ENCODE measurements at regions not wholly inside any gene's neighbourhood (a gene's known extent, or its start where the extent isn't known, plus 50 kb on each side); places are given as distances from the start of the nearest gene placed in this dataset.
A peak's percentile ranks its signal among the peaks of the same experiment; 100 is the strongest.

GRCh38 chr1:29708796-29709703, 472.7 kb downstream of the PTPRU start:
- CTCF ChIA-PET = interaction anchor here (0.5 to 4.6 kb wide), 8 partner anchors 12 to 999 kb away, joined by 3 to 27 read pairs (median 3); no protein-coding TSS in a partner anchor
- Histone ChIP-seq H3K27me3 (ENCODE audit: control insufficient read depth, insufficient read depth, low read length) (no peaks in the 10 kb centered on the region), H3K36me3 (ENCODE audit: control insufficient read depth, insufficient read depth, low read length) (no peaks in the 10 kb centered on the region), H3K4me3 (ENCODE audit: low read depth, low read length) (no peak overlapping the region)
- DNase-seq (ENCODE audit: low read depth) = peak; percentile 70
- TF ChIP-seq, protein P1, sequence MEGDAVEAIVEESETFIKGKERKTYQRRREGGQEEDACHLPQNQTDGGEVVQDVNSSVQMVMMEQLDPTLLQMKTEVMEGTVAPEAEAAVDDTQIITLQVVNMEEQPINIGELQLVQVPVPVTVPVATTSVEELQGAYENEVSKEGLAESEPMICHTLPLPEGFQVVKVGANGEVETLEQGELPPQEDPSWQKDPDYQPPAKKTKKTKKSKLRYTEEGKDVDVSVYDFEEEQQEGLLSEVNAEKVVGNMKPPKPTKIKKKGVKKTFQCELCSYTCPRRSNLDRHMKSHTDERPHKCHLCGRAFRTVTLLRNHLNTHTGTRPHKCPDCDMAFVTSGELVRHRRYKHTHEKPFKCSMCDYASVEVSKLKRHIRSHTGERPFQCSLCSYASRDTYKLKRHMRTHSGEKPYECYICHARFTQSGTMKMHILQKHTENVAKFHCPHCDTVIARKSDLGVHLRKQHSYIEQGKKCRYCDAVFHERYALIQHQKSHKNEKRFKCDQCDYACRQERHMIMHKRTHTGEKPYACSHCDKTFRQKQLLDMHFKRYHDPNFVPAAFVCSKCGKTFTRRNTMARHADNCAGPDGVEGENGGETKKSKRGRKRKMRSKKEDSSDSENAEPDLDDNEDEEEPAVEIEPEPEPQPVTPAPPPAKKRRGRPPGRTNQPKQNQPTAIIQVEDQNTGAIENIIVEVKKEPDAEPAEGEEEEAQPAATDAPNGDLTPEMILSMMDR (IDR thresholded peaks at IDR 0.05; ENCODE audit: insufficient read depth, low read depth, low read length) = no peak
- POLR2A ChIA-PET = no interaction called here

- POLR2A ChIA-PET = no interaction called here
- Histone ChIP-seq H3K4me3 (ENCODE audit: low read depth, low read length) (no peak overlapping the region), H3K36me3 (ENCODE audit: control insufficient read depth, insufficient read depth, low read length) (no peaks in the 10 kb centered on the region), H3K27me3 (ENCODE audit: control insufficient read depth, insufficient read depth, low read length) (no peaks in the 10 kb centered on the region)
- CTCF ChIA-PET = interaction anchor here (0.5 to 4.6 kb wide), 7 partner anchors 9 to 999 kb away, joined by 3 to 27 read pairs (median 3); no protein-coding TSS in a partner anchor
- TF ChIP-seq, protein P1 (IDR thresholded peaks at IDR 0.05; ENCODE audit: insufficient read depth, low read depth, low read length) = no peak
- DNase-seq (ENCODE audit: low read depth) = no peak
These were observed 472.1 kb downstream of the PTPRU start for GRCh38 chr1:29708381-29708780.

DNA sequence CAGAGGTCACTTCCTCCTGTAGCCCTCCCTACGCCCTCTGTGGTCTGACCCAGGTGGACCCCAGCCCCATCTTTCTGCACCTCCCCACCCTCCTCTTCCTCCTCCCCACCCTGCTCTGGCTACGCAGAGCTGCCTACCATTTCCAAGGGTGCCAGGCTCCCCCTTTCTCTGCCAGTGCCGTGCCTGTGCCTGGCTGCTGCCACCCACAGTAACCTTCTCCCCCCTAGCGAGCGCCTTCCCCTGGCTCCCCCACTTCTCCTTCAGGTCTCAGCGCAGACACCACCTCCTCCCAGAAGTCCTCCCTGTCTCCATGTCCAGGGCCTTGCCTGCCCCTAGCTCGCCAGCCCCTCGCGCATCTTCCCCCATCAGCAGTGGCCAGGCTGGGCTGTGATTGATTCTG, 471.5 kb downstream of the PTPRU start:
- ChIA-PET CTCF (interaction anchor here (0.5 to 4.6 kb wide), 3 partner anchors 8 to 404 kb away, joined by 3 to 27 read pairs (median 4); no protein-coding TSS in a partner anchor), POLR2A (no interaction called here)
- Histone ChIP-seq H3K27me3 (ENCODE audit: control insufficient read depth, insufficient read depth, low read length) (no peaks in the 10 kb centered on the region), H3K36me3 (ENCODE audit: control insufficient read depth, insufficient read depth, low read length) (no peaks in the 10 kb centered on the region), H3K4me3 (ENCODE audit: low read depth, low read length) (no peak overlapping the region)
- TF ChIP-seq, protein P1 (IDR thresholded peaks at IDR 0.05; ENCODE audit: insufficient read depth, low read depth, low read length) = no peak
- DNase-seq (ENCODE audit: low read depth) = no peak

- ChIA-PET CTCF (interaction anchor here (0.7 to 4.6 kb wide), 7 partner anchors 10 to 1001 kb away, joined by 3 to 27 read pairs (median 3); no protein-coding TSS in a partner anchor), POLR2A (no interaction called here)
- Histone ChIP-seq H3K27me3 (ENCODE audit: control insufficient read depth, insufficient read depth, low read length) (no peaks in the 10 kb centered on the region), H3K36me3 (ENCODE audit: control insufficient read depth, insufficient read depth, low read length) (no peaks in the 10 kb centered on the region), H3K4me3 (ENCODE audit: low read depth, low read length) (0 out of 2 replicates have a peak overlapping the region, but pooled peaks have one; percentile 9)
- no peak for DNase-seq (ENCODE audit: low read depth)
- TF ChIP-seq, protein P1 (IDR thresholded peaks at IDR 0.05; ENCODE audit: insufficient read depth, low read depth, low read length) = peak; percentile 73
These were observed 470.6 kb downstream of the PTPRU start for GRCh38 chr1:29706936-29707335.

GRCh38 chr1:29704430-29704829, 468.1 kb downstream of the PTPRU start:
- DNase-seq (ENCODE audit: low read depth) = no peak
- Histone ChIP-seq H3K27me3 (ENCODE audit: control insufficient read depth, insufficient read depth, low read length) (no peaks in the 10 kb centered on the region), H3K36me3 (ENCODE audit: control insufficient read depth, insufficient read depth, low read length) (no peaks in the 10 kb centered on the region), H3K4me3 (ENCODE audit: low read depth, low read length) (no peak overlapping the region)
- TF ChIP-seq, protein P1 (IDR thresholded peaks at IDR 0.05; ENCODE audit: insufficient read depth, low read depth, low read length) = no peak
- ChIA-PET POLR2A (no interaction called here), CTCF (interaction anchor here (0.7 to 3.4 kb wide), 22 partner anchors 9 to 677 kb away, joined by 3 to 45 read pairs (median 4); no protein-coding TSS in a partner anchor)

Measured in BJ (cell line).